HCT116 (cell line): ENCODE measurements at regions not wholly inside any gene's neighbourhood (a gene's known extent, or its start where the extent isn't known, plus 50 kb on each side); places are given as distances from the start of the nearest gene placed in this dataset.

Source experiments
- CTCF ChIP-seq, 3 experiments: fragments of 200-600 bp in 1 of 3; sonication (generic) in 1 of 3; IDR thresholded peaks in 2 of 3; conservative IDR thresholded peaks in 1 of 3; 2 replicates each; pipeline ENCODE4 v1.5.1; 2012 to 2017; ENCODE audit warnings: low read depth in 2 of 3, low read length in 2 of 3, antibody characterized with exemption in 1 of 3, borderline replicate concordance in 1 of 3, control low read depth in 1 of 3, mild to moderate bottlenecking in 1 of 3, mixed read lengths in 1 of 3, mixed run types in 1 of 3, moderate library complexity in 1 of 3; ENCODE audit not compliant: insufficient read depth in 1 of 3
- EZH2 ChIP-seq: fragments of 200-600 bp; sonication (generic); IDR thresholded peaks from 2 replicates; pipeline ENCODE4 v1.6.1; 2017; ENCODE audit warnings: antibody characterized with exemption, mixed run types
- EZH2phosphoT487 ChIP-seq: fragments of 200-600 bp; IDR thresholded peaks from 2 replicates; pipeline ENCODE4 v1.6.1; 2018; ENCODE audit warnings: antibody characterized with exemption, borderline replicate concordance
- FOSL1 ChIP-seq: IDR thresholded peaks from 2 replicates; pipeline ENCODE4 v1.6.1; 2012; ENCODE audit warnings: low read depth
- POLR2A ChIP-seq: IDR thresholded peaks from 2 replicates; pipeline ENCODE4 v1.7.0; 2011; ENCODE audit warnings: borderline replicate concordance; ENCODE audit not compliant: insufficient read depth, insufficient read length; ENCODE audit errors: extremely low read depth
- RAD21 ChIP-seq: IDR thresholded peaks from 2 replicates; pipeline ENCODE4 v1.6.1; 2012; ENCODE audit warnings: low read depth, mild to moderate bottlenecking
- SRF ChIP-seq: IDR thresholded peaks from 2 replicates; pipeline ENCODE4 v1.6.1; 2012; ENCODE audit warnings: low read depth

DNA sequence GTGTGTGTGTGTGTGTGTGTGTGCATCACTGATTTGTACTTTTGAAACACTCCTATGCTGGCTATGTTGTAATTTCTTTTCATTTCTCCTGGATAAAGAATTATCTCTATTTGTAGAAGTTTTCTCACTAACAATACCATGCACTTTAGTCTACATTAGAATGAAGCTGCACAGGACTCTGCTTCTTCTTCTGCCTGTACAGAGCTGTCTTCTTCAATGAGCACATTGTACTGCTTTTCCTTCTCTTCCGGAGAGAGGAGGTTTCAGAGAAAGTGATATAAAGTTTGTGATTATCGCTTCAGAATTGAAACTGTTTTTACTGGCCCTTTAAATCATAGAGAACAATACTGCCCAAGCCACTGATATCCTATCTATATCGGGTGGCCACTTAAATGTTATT lies 677.0 kb downstream of the NR2F1-AS1 start:
- no peak for TF ChIP-seq EZH2
- TF ChIP-seq POLR2A = no peak
- no peak for TF ChIP-seq CTCF (IDR thresholded peaks at IDR 0.05 in 2 of 3, conservative IDR thresholded peaks at IDR 0.05 in 1 of 3; ENCODE audit: borderline replicate concordance in 1 of 3, insufficient read depth in 1 of 3, low read depth in 2 of 3, low read length in 2 of 3)
- TF ChIP-seq SRF = no peak
- no peak for TF ChIP-seq EZH2phosphoT487
- TF ChIP-seq FOSL1 = no peak
- no peak for TF ChIP-seq RAD21
